Transverse colon (tissue), 4 donors: ENCODE measurements at regions not wholly inside any gene's neighbourhood (a gene's known extent, or its start where the extent isn't known, plus 50 kb on each side); places are given as distances from the start of the nearest gene placed in this dataset.

Experiments
- DNase-seq: peaks from one replicate; pipeline ENCODE4 v3.0.0-alpha.2; 2019
- H3K27ac ChIP-seq, 4 donors: fragments of 200-600 bp; sonication (generic); 2 replicates each; pipeline ENCODE4 v1.5.1; 2016 to 2018; ENCODE audit warnings: inconsistent platforms in 4 of 4
- H3K27me3 ChIP-seq: fragments of 200-600 bp; sonication (generic); 2 replicates; pipeline ENCODE4 v1.5.1; 2017; ENCODE audit warnings: inconsistent platforms
- H3K36me3 ChIP-seq, 4 donors: fragments of 200-600 bp; sonication (generic); 2 replicates each; pipeline ENCODE4 v1.5.1; 2017 to 2019; ENCODE audit warnings: inconsistent platforms in 4 of 4
- H3K4me1 ChIP-seq, 4 donors: fragments of 200-600 bp; sonication (generic); 2 replicates each; pipeline ENCODE4 v1.5.1; 2017 to 2020; ENCODE audit warnings: inconsistent platforms in 4 of 4
- H3K4me3 ChIP-seq, 4 donors: fragments of 200-600 bp; sonication (generic); 1 replicate in 1 of 4; 2 replicates in 3 of 4; pipeline versions ENCODE4 v1.5.1 to v1.6.1; 2017 to 2019; ENCODE audit warnings: inconsistent platforms in 4 of 4
- H3K9me3 ChIP-seq, 2 donors: fragments of 200-600 bp; sonication (generic); 2 replicates each; pipeline ENCODE4 v1.5.1; 2017 to 2019; ENCODE audit warnings: inconsistent platforms in 2 of 2
- EP300 ChIP-seq: sonication (generic); formaldehyde crosslinking; IDR thresholded peaks from one replicate; pipeline ENCODE4 v1.6.1; 2017; ENCODE audit warnings: antibody characterized with exemption, low read depth
- POLR2A ChIP-seq: fragments of 450-650 bp; IDR thresholded peaks from one replicate; pipeline ENCODE4 v1.6.1; 2016; ENCODE audit warnings: antibody characterized with exemption, mild to moderate bottlenecking, moderate library complexity
- POLR2AphosphoS5 ChIP-seq, 3 donors: sonication (generic); formaldehyde crosslinking; IDR thresholded peaks; one replicate each; pipeline ENCODE4 v1.6.1; 2016; ENCODE audit warnings: antibody characterized with exemption in 3 of 3
- WGBS, 2 donors: methylation state at CpG; one replicate each; pipeline ENCODE4 v1.1.5; 2018; ENCODE audit warnings: low coverage in 1 of 2; 5-methylcytosine and 5-hydroxymethylcytosine counted together
- in situ Hi-C, 4 donors: fragments of 200-750 bp; cut with MboI; loops; one replicate each; pipeline versions ENCODE4 v1.15.0 to v1.15.1; 2017; ENCODE audit warnings: low sequenced_read_pairs in 3 of 4, low pct_ligation_motif_present in 1 of 4, low pct_unique_long_range_greater_than_20kb in 1 of 4
- intact Hi-C: fragments of 100-400 bp; cut with DNase I; formaldehyde crosslinking; loops from one replicate; pipeline ENCODE4 v1.15.1; 2023; ENCODE audit warnings: low total_unique reads
- TF ChIP-seq, protein P1 (sequence below), 5 experiments: fragments of 200-600 bp in 3 of 5; fragments of 450-650 bp in 2 of 5; sonication (generic) in 3 of 5; IDR thresholded peaks; 1 replicate in 2 of 5; 2 replicates in 3 of 5; pipeline ENCODE4 v1.5.1; 2016 to 2017; ENCODE audit warnings: antibody characterized with exemption in 5 of 5, inconsistent platforms in 3 of 5, mild to moderate bottlenecking in 2 of 5, moderate library complexity in 1 of 5

DNA sequence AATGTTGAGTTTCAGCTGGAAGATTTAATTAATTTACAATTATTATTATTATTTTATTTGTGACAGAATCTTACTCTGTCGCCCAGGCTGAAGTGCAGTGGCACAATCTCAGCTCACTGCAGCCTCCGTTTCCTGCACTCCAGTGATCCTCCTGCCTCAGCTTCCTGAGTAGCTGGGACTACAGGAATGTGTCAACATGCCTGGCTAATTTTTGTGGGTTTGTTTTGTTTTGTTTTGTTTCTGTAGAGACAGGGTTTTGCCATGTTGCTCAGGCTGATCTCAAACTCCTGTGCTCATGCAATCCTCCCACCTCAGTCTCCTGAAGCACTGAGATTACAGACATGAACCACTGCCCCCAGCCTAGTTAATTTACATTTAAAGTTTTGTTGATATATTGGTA is 93.8 kb upstream of the MEOX2 start:
- no peak for DNase-seq
- WGBS, 2 donors: 67 to 69% methylated on average over 2 of the region's 2 CpGs
- intact Hi-C loops: no loop called here
- H3K36me3 ChIP-seq: no peaks in the 10 kb centered on the region
- TF ChIP-seq, protein P1, sequence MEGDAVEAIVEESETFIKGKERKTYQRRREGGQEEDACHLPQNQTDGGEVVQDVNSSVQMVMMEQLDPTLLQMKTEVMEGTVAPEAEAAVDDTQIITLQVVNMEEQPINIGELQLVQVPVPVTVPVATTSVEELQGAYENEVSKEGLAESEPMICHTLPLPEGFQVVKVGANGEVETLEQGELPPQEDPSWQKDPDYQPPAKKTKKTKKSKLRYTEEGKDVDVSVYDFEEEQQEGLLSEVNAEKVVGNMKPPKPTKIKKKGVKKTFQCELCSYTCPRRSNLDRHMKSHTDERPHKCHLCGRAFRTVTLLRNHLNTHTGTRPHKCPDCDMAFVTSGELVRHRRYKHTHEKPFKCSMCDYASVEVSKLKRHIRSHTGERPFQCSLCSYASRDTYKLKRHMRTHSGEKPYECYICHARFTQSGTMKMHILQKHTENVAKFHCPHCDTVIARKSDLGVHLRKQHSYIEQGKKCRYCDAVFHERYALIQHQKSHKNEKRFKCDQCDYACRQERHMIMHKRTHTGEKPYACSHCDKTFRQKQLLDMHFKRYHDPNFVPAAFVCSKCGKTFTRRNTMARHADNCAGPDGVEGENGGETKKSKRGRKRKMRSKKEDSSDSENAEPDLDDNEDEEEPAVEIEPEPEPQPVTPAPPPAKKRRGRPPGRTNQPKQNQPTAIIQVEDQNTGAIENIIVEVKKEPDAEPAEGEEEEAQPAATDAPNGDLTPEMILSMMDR (IDR thresholded peaks at IDR 0.05): no peak
- no peak for TF ChIP-seq POLR2A
- no peak for TF ChIP-seq EP300
- no peak for TF ChIP-seq POLR2AphosphoS5 (IDR thresholded peaks at IDR 0.05)
- in situ Hi-C loops: no loop called here
- H3K27ac ChIP-seq: no peak overlapping the region
- peaks cover 0 to 7% (median 0%) of the 10 kb centered on the region in 4 donors for H3K4me1 ChIP-seq
- no peak overlapping the region for H3K4me3 ChIP-seq
- no peaks in the 10 kb centered on the region for H3K9me3 ChIP-seq
- H3K27me3 ChIP-seq: no peaks in the 10 kb centered on the region

DNA sequence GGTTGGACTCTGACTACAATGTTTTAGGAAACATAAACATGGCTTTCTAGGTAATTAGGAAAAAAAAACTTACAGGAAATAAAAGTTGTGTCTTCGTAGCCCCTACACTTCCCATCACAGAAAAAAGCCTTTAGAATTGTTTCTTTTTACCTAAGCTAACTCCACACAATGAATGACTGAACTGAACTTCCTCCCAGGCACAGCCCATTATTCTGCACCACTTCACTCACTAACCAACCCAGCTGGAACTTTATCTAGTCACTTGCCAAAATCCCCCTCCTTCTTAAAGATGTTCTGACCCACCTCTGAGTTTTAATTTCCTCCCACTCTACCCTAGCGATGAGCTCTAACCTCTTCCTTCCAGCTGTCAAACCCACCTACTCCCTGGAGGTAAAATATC is 91.7 kb upstream of the MEOX2 start:
- TF ChIP-seq POLR2A (no peak), POLR2AphosphoS5 (IDR thresholded peaks at IDR 0.05) (no peak), EP300 (no peak)
- TF ChIP-seq, protein P1 (IDR thresholded peaks at IDR 0.05): no peak
- in situ Hi-C loops: no loop called here
- no peak for DNase-seq
- WGBS, 2 donors: 57 to 62% methylated on average over 2 of the region's 2 CpGs
- Histone ChIP-seq H3K36me3 (no peaks in the 10 kb centered on the region), H3K4me3 (no peak overlapping the region), H3K27me3 (no peaks in the 10 kb centered on the region), H3K27ac (no peak overlapping the region), H3K4me1 (peaks cover 0 to 3% (median 0%) of the 10 kb centered on the region in 4 donors), H3K9me3 (no peaks in the 10 kb centered on the region)
- intact Hi-C loops: no loop called here

DNA sequence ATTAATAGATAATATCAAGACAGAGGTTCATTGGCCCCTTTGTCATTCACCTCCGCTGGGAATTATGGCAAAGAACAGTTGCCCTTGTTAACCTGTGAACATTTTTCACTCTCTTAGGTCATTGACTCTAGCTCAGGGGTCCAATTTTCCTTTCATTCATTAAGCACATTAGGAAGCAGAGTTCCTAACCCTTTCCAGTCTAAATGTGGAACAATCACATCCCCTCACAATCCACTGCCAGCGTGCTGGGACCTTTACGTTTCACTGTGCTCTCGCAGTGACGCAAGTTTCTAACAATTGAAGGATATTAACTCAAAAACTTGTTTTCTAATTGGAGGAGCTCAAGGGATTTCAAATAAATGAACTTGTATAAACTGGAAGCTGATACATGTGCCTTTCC is 79.3 kb upstream of the MEOX2 start:
- H3K9me3 ChIP-seq: no peaks in the 10 kb centered on the region
- no peaks in the 10 kb centered on the region for H3K27me3 ChIP-seq
- H3K4me1 ChIP-seq: peaks cover 0 to 11% (median 0%) of the 10 kb centered on the region in 4 donors
- 86 to 93% methylated on average over 5 of the region's 5 CpGs for WGBS, 2 donors
- intact Hi-C loops (no loop called here), in situ Hi-C loops (no loop called here)
- H3K27ac ChIP-seq: no peak overlapping the region
- TF ChIP-seq, protein P1 (IDR thresholded peaks at IDR 0.05): no peak
- TF ChIP-seq POLR2A (no peak), EP300 (no peak), POLR2AphosphoS5 (IDR thresholded peaks at IDR 0.05) (no peak)
- H3K4me3 ChIP-seq: no peak overlapping the region
- no peak for DNase-seq
- no peaks in the 10 kb centered on the region for H3K36me3 ChIP-seq

- no peak for DNase-seq
- WGBS, 2 donors: 26 to 35% methylated on average over 3 of the region's 3 CpGs
- TF ChIP-seq EP300: no peak
- no peak for TF ChIP-seq POLR2A
- TF ChIP-seq, protein P1 (IDR thresholded peaks at IDR 0.05): no peak
- TF ChIP-seq POLR2AphosphoS5 (IDR thresholded peaks at IDR 0.05): no peak
- in situ Hi-C loops: no loop called here
- Histone ChIP-seq H3K27me3 (no peaks in the 10 kb centered on the region), H3K9me3 (no peaks in the 10 kb centered on the region), H3K36me3 (no peaks in the 10 kb centered on the region), H3K4me1 (peaks cover 0 to 11% (median 0%) of the 10 kb centered on the region in 4 donors), H3K4me3 (no peak overlapping the region), H3K27ac (peak overlapping the region in 2 of 4 donors; percentile 2 to 16)
- intact Hi-C loops: no loop called here
Observed at GRCh38 chr7:15764851-15765382, 78.4 kb upstream of the MEOX2 start.
